GM18861 (cell line): ENCODE measurements at regions not wholly inside any gene's neighbourhood (a gene's known extent, or its start where the extent isn't known, plus 50 kb on each side); places are given as distances from the start of the nearest gene placed in this dataset.
"Not testable (repeated sequence)": the region's sequence is repeated elsewhere in the genome, so short reads cannot be mapped to it uniquely, and the experiment has no call there.

Experiments
- ATAC-seq: cut with Tn5 transposase; IDR thresholded peaks from one replicate; pipeline ENCODE4 v1.9.1; 2021; ENCODE audit not compliant: unreplicated experiment

GRCh38 chr6:104521176-104521575 lies 338.5 kb downstream of the HACE1 start:
- no peak for ATAC-seq

- ATAC-seq, result no peak
Observed at GRCh38 chr6:104519566-104519965, 340.2 kb downstream of the HACE1 start.

DNA sequence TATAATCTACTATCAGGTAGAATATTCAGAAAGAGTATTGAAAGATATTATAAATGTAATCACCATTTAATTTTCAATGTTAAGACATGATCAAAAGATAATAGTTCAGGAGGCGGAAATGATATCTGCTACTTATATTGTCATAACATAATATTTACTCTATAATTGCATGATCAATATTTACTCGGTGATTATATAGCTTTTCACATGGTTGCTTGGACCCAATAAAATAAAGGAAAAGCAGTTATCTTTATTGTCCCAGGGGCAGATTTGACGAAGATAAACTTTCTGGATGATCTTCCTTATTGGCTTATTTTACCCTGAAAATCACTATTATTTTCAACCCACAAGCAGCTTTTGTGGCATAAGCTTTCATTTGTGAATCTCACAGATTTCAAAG lies 350.4 kb downstream of the HACE1 start:
- no peak for ATAC-seq

- ATAC-seq, result no peak
Observed at GRCh38 chr6:104506429-104506828, 353.3 kb downstream of the HACE1 start.

- no peak for ATAC-seq
Observed at GRCh38 chr6:104505838-104506237, 353.9 kb downstream of the HACE1 start.

GRCh38 chr6:104500265-104500664 lies 359.5 kb downstream of the HACE1 start:
- no peak for ATAC-seq

GRCh38 chr6:104486035-104486434 lies 373.7 kb downstream of the HACE1 start:
- no peak for ATAC-seq

- ATAC-seq, result no peak
Observed at GRCh38 chr6:104484626-104485025, 375.1 kb downstream of the HACE1 start.

GRCh38 chr6:104484191-104484590 lies 375.5 kb downstream of the HACE1 start:
- no peak for ATAC-seq

GRCh38 chr6:104483225-104483834 lies 376.4 kb downstream of the HACE1 start:
- no peak for ATAC-seq

DNA sequence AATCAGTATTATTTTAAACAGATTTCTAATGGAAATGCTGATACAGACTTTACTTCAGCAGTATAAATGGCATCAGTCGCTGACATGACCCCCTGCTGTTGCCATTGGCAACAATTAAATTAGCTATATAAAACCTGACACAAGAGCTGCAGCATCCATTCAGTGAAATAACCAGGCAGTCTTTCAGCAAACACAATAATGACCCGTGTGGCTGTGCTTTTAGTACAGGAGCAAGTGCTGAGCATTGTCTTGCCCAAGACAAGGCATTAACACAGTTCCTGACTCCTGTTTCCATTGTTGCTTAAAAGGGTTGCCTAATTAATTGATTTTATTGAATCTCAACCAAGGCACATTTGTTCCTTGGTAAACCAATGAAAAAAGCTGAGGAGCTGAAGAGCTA lies 382.1 kb downstream of the HACE1 start:
- ATAC-seq, result no peak

GRCh38 chr6:104473021-104473429 lies 386.7 kb downstream of the HACE1 start:
- no peak for ATAC-seq

DNA sequence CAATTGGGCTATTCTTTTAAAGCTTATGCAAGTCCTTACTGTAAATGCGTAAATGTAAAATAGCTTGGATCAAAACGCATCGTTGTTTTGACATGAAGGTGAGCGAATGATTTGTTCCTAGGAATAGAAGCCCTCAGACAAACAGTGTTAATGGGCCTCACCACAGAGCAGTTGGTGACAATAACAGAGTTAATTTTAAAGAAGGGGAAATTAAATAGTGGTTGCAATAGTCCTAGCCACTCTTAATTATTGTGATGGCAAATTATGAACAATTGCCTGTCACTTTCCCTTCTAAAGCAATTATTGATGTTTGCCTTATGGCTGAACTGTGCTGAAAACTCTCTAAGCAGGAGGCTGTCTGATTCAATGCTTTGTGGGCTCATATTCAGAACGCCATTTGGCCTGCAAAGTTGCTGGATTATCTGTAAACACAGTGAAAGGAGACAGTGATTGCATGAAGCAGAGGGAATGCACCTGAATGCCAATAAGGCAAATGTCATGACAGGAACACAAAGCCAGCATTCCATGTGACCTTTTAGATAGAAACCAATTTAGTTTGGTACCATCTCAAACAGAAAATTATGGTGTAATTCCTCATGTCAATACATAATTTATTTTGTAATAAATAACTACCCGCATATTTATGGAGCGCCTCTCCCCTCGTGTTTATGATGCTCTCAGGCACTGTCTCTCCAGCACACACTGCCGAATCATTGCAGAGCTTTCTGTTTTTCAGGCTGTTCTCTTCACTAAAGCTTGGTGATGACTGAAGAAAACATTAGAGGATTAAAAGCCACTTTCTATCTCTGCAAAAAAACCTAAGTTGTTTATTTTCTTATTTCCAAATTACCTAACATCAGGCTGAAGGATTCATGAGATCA lies 387.5 kb downstream of the HACE1 start:
- ATAC-seq, result no peak

- no peak for ATAC-seq
Observed at GRCh38 chr6:104466306-104466705, 393.4 kb downstream of the HACE1 start.

GRCh38 chr6:104462811-104463599 lies 396.7 kb downstream of the HACE1 start:
- ATAC-seq, result no peak

DNA sequence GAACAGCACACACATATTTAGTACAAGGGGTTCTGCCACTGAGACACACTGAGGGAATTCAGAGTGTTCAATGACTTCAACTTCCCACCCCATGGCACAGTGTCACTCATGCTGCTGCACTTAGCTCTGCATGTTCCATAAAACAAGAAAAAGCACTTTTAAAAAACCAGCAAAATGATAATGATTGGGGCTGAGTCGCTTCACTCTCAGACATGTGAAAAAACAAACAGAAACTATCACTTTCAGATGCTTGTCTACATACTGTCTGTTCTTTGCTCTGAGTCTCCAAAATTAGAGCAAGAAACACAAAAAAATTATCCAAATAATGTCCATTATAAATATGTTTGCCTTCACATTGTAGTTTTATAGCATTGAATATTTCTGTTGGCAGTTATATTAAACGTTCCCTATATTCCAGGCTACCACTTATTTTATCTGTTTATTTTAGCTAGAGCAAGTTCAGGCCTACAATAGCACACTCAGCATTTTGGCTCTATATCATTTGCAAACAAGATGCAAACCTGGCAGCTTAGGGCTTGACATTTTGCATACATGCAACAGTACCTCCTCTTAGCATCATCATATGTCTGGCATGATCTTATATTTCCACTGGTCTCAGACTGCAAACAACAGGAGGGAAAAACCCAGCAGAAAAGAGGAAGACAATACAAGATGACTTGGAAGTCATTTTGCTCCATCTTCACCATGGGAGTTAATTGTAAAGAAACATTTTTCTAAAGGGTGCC lies 398.8 kb downstream of the HACE1 start:
- no peak for ATAC-seq

DNA sequence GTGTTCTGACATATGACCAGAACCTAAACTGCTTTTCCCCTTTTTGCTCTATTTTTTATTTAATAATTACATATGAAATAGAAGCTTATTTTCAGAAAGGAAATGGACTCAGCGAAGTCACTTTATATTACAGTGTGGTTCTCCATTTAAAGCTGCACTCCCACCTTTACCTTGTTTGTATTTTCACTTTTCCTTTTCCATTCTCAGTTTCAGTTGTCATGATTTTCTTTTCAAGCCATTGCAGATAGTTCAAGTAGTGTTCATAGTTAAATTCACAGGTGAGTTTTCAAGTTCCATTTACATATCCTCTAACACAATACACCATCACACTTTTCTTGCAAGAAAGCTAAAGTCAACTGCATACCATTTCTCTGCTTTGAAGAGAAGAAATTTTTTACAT lies 400.2 kb downstream of the HACE1 start:
- no peak for ATAC-seq

DNA sequence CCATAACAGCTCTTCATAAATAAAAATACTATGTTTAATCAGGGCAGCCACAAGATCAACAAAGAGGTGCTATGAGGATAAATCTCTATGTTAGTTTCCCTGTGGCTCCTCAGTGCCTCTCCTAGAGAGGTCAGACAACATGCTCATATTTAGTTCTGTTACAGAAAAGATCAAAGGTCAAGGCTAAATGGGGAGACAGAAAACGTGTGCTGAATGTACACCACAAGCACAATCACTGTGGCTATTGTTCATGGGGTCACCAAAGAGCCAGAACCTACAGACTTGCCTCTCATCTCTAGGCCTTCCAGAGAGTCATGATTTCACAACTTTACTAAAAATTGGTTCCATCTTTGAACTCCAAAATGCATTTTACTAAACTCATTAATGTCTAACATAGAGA lies 409.8 kb downstream of the HACE1 start:
- ATAC-seq, result no peak

DNA sequence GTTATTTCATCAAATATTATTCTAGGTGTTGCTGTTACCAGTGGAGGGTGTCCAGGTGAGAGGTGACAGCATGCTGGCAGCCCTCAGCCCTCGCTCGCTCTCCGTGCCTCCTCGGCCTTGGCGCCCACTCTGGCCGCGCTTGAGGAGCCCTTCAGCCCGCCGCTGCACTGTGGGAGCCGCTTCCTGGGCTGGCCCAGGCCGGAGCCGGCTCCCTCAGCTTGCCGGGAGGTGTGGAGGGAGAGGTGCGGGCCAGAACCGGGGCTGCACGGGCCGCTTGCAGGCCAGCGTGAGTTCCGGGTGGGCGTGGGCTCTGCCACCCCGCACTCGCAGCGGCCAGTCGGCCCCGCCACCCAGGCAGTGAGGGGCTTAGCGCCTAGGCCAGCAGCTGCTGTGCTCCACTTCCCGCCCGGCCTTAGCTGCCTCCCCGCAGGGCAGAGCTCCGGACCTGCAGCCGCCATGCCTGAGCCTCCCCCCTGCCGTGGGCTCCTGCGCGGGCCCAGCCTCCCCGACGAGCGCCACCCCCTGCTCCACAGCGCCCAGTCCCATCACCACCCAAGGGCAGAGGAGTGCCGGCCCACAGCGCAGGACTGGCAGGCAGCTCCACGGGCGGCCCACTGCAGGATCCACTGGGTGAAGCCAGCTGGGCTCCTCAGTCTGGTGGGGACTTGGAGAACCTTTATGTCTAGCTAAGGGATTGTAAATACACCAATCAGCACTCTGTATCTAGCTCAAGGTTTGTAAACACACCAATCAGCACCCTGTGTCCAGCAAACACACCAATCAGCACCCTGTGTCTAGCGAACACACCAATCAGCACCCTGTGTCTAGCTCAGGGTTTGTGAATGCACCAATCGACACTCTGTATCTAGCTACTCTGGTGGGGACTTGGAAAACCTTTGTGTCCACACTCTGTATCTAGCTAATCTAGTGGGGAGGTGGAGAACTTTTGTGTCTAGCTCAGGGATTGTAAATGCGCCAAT lies 413.3 kb downstream of the HACE1 start:
- ATAC-seq, result not testable (repeated sequence)

DNA sequence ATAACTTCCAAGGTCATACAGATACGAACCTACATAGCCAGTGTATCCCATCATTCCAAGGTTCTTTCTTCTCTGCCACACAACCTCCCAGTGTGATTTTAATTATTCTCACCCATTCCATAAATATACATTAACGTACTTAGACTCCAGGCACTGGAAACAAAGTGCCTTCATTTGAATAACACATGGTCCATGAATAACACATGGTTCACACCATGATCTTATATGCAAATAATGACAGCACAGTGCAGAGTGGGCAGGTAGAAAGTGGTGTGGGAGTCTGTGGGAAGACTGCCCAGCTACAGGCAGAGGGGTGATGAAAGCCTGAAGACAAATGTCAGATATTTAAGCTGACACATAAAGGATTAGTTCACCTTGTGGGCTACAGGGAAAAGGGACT lies 425.2 kb downstream of the HACE1 start:
- ATAC-seq, result no peak
